Common myeloid progenitor, CD34-positive (primary cell): ENCODE measurements at regions not wholly inside any gene's neighbourhood (a gene's known extent, or its start where the extent isn't known, plus 50 kb on each side); places are given as distances from the start of the nearest gene placed in this dataset.
A peak's percentile ranks its signal among the peaks of the same experiment; 100 is the strongest.

Experiments used
- CTCF ChIA-PET: fragments of 350-600 bp; sonication (Branson Sonifier 250); formaldehyde crosslinking; loops from one replicate; lab custom pipeline; 2021; ENCODE audit warnings: antibody characterized with exemption; lab: Charles Lee
- POLR2A ChIA-PET: fragments of 350-600 bp; sonication (Branson Sonifier 250); formaldehyde crosslinking; loops from one replicate; lab custom pipeline; 2021; ENCODE audit warnings: antibody characterized with exemption; lab: Charles Lee
- DNase-seq, 3 donors: peaks; one replicate each; pipeline versions ENCODE4 v3.0.0 to v3.0.0-alpha.2; 2013
- H3K27ac ChIP-seq, 2 experiments: 1 replicate in 1 of 2; 2 replicates in 1 of 2; pipeline ENCODE4 v1.7.0; 2013; ENCODE audit warnings: inconsistent platforms in 2 of 2, low read length in 2 of 2, mild to moderate bottlenecking in 2 of 2, low read depth in 1 of 2, moderate library complexity in 1 of 2; ENCODE audit not compliant: severe bottlenecking in 2 of 2, insufficient read depth in 1 of 2, poor library complexity in 1 of 2
- H3K27me3 ChIP-seq, 5 experiments: replicated peaks in 2 of 5; 1 replicate in 3 of 5; 2 replicates in 2 of 5; pipeline versions ENCODE4 v1.6.1 to v1.7.0; 2013; ENCODE audit warnings: low read length in 4 of 5, mild to moderate bottlenecking in 2 of 5, moderate library complexity in 2 of 5, inconsistent platforms in 1 of 5; ENCODE audit not compliant: insufficient read depth in 5 of 5, control insufficient read depth in 4 of 5
- H3K36me3 ChIP-seq, 4 experiments: 1 replicate in 2 of 4; 2 replicates in 2 of 4; pipeline versions ENCODE4 v1.6.1 to v1.7.0; 2013; ENCODE audit warnings: low read length in 3 of 4, control low read depth in 1 of 4, mild to moderate bottlenecking in 1 of 4; ENCODE audit not compliant: control insufficient read depth in 4 of 4, insufficient read depth in 4 of 4
- H3K4me1 ChIP-seq, 4 experiments: 1 replicate in 3 of 4; 2 replicates in 1 of 4; pipeline versions ENCODE4 v1.6.1 to v1.7.1; 2013; ENCODE audit warnings: low read length in 3 of 4, mild to moderate bottlenecking in 3 of 4, control low read depth in 1 of 4, inconsistent platforms in 1 of 4, moderate library complexity in 1 of 4; ENCODE audit not compliant: control insufficient read depth in 4 of 4, insufficient read depth in 4 of 4; ENCODE audit errors: control extremely low read depth in 1 of 4
- H3K4me3 ChIP-seq, 7 experiments: 1 replicate in 4 of 7; 2 replicates in 3 of 7; pipeline versions ENCODE4 v1.5.1 to v1.7.0; 2013; ENCODE audit warnings: mild to moderate bottlenecking in 7 of 7, low read length in 6 of 7, moderate library complexity in 6 of 7, inconsistent platforms in 2 of 7, low read depth in 2 of 7, control low read depth in 1 of 7; ENCODE audit not compliant: insufficient read depth in 4 of 7, control insufficient read depth in 1 of 7; ENCODE audit errors: extremely low read depth in 1 of 7
- H3K9me3 ChIP-seq, 5 experiments: 1 replicate in 4 of 5; 2 replicates in 1 of 5; pipeline versions ENCODE4 v1.6.1 to v1.7.1; 2013; ENCODE audit warnings: low read length in 4 of 5, mild to moderate bottlenecking in 2 of 5, inconsistent platforms in 1 of 5, low read depth in 1 of 5, moderate library complexity in 1 of 5; ENCODE audit not compliant: control insufficient read depth in 4 of 5, insufficient read depth in 2 of 5; ENCODE audit errors: control extremely low read depth in 1 of 5
- WGBS: methylation state at CpG from one replicate; pipeline ENCODE4 v1.1.5; 2013; ENCODE audit not compliant: insufficient coverage; 5-methylcytosine and 5-hydroxymethylcytosine counted together

DNA sequence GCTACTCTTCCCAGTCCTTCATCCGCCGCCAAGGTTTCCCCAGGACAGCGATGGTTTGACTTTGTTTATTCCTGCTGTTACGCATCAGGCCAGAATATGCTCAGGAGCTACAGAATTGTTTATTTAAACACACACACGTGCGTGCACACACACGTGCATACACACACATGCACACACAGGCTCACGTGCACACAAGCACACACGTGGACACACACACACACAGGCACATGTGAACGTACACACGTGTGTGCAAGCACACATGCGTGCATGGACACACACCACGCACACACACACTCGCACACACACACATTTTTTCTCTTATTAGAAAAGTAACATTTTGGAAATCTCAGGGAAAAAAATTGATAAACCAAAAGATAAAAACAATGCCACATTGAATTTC is 64.6 kb upstream of the UST start:
- H3K9me3 ChIP-seq = peaks cover 0 to 5% (median 0%) of the 10 kb centered on the region in 5 experiments
- H3K4me3 ChIP-seq = no peak overlapping the region
- H3K36me3 ChIP-seq = no peaks in the 10 kb centered on the region
- no peaks in the 10 kb centered on the region for H3K27me3 ChIP-seq
- peaks cover 11 to 40% (median 24%) of the 10 kb centered on the region in 4 experiments for H3K4me1 ChIP-seq
- 87% methylated on average over 9 of the region's 14 CpGs for WGBS
- ChIA-PET POLR2A (no interaction called here), CTCF (interaction anchor here (0.8 to 1.8 kb wide), 4 partner anchors 11 to 26 kb away, joined by 3 to 6 read pairs (median 4); no protein-coding TSS in a partner anchor)
- no peak overlapping the region for H3K27ac ChIP-seq
- no peak for DNase-seq

DNA sequence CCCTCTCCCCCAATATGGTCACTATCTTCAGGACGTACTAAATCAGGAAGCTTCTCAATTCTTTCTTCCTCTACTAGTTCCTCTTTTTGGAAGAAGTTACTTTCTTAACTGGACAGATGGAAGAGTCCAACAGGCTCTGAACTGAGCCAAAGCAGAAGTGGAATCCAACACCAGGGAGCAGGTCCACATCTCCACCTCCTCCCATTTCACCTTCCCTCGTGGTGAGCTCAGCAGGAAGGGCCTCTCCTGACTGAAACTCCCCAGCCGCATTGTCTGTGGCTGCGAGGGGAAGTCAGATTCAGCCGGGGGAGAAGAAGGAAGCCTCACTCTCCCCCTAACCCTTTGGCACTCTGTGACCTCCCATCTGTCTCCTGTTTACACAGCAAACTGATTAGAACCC is 63.8 kb upstream of the UST start:
- Histone ChIP-seq H3K9me3 (peaks cover 0 to 5% (median 0%) of the 10 kb centered on the region in 5 experiments), H3K4me3 (peak overlapping the region in 3 of 7 experiments; percentile 13 to 35 (median 28)), H3K27me3 (no peaks in the 10 kb centered on the region), H3K27ac (no peak overlapping the region), H3K4me1 (peaks cover 11 to 32% (median 19%) of the 10 kb centered on the region in 4 experiments), H3K36me3 (no peaks in the 10 kb centered on the region)
- ChIA-PET CTCF (interaction anchor here (0.8 to 1.6 kb wide), 3 partner anchors 11 to 15 kb away, joined by 3 to 6 read pairs (median 4); no protein-coding TSS in a partner anchor), POLR2A (no interaction called here)
- no CpG with 5 or more reads among the region's 5 CpGs for WGBS
- DNase-seq = peak; percentile 45 to 91 (median 87)

DNA sequence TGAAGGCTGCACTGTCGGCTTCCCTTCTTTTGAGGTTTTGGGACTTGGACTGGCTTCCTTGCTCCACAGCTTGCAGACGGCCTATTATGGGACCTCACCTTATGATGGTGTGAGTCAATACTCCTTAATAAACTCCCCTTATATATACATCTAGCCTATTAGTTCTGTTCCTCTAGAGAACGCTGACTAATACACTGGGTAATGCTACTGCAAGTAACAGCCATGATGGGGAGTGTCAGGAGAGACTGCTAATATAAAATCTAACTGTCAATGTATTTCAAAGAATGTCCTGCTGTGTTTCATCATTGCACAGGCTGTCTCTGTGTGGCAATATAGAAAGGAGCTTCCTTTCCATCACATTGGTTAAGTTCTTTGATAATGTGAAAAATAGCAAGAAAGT is 57.7 kb upstream of the UST start:
- no peaks in the 10 kb centered on the region for H3K27me3 ChIP-seq
- POLR2A ChIA-PET = no interaction called here
- H3K36me3 ChIP-seq = no peaks in the 10 kb centered on the region
- H3K4me3 ChIP-seq = no peak overlapping the region
- no peaks in the 10 kb centered on the region for H3K9me3 ChIP-seq
- H3K4me1 ChIP-seq = peaks cover 0 to 9% (median 5%) of the 10 kb centered on the region in 4 experiments
- CTCF ChIA-PET = interaction anchor here (1.2 to 1.4 kb wide), 2 partner anchors 15 kb away, joined by 3 read pairs; no protein-coding TSS in a partner anchor
- no peak overlapping the region for H3K27ac ChIP-seq
- no peak for DNase-seq
- 78% methylated on average over 1 of the region's 3 CpGs for WGBS

DNA sequence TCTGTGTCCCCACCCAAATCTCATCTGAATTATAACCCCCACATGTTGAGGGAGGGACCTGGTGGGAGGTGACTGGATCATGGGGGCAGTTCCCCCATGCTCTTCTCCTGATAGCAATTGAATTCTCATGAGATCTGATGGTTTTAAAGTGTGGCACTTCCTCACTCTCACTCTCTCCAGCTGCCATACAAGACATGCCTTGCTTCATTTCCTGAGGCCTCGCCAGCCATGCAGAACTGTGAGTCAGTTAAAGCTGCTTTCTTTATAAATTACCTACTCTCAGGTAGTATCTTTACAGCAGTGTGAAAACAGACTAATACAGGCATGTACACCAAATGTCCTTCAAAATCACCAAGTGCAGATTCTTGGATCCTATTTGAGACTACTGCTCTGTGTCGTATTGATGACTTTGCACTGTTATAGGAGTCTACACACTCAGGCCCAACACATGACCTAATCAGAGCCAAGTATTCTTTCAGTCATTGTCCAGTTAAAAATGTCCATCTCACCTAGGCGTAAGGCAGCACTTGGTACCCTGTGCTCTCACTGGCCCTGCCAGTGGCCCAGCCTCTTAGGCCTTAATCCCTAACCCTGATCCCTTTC is 52.8 kb upstream of the UST start:
- peak in 2 of 3 donors; percentile 69 to 80 for DNase-seq
- H3K4me3 ChIP-seq = no peak overlapping the region
- ChIA-PET CTCF (interaction anchor here (0.9 to 1.3 kb wide), 5 partner anchors 11 to 42 kb away, joined by 3 read pairs; no protein-coding TSS in a partner anchor), POLR2A (interaction anchor here (0.5 to 0.9 kb wide), 2 partner anchors 45 to 838 kb away, joined by 3 read pairs; no protein-coding TSS in a partner anchor)
- peaks cover 0 to 2% (median 0%) of the 10 kb centered on the region in 5 experiments for H3K9me3 ChIP-seq
- no peaks in the 10 kb centered on the region for H3K27me3 ChIP-seq
- no peak overlapping the region for H3K27ac ChIP-seq
- H3K36me3 ChIP-seq = no peaks in the 10 kb centered on the region
- 67% methylated on average over 3 of the region's 3 CpGs for WGBS
- peaks cover 0 to 10% (median 8%) of the 10 kb centered on the region in 4 experiments for H3K4me1 ChIP-seq
